ENCODE measurements at regions not wholly inside any gene's neighbourhood (a gene's known extent, or its start where the extent isn't known, plus 50 kb on each side); places are given as distances from the start of the nearest gene placed in this dataset.

DNA sequence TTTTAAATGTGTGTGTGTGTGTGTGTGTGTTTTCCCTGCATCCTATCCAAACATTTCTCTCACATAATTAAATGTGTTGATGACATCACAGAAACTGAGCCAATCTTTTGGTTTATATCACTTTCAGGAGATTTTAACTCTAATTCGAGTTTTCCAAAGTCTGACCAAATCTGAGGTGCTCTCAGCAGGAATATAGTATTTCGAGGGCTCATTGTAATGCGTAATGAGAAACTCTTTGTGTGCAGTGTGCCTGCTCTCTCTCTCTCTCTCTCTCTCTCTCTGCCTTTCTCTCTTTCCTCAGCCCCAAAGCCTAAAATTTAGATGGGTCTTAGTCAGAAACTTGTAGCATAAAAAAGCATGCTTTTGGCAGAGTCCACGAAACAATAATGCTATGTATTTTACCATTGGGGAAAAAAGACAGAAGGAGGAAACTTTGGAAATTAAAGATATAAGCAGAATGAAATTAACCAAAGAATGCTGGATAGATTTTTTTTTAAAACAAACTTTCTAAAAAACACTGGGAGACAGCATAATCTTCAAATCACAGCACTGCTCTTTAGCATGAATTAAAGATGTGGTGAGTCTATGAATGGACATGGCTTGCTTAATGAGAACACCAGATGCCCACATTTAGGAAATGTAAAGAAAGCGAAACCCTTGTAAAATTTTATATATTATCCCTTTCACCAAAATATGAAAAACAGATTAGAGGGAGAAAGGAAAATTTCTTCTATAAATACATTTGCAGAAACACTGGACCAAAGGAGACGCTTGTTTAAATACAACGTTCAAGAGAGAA is 206.8 kb upstream of the HABP2 start:
- Mint-ChIP-seq H3K27ac (no peak overlapping the region), H3K36me3 (ENCODE audit: low read depth) (no peaks in the 10 kb centered on the region), H3K9me3 (peaks cover 14% of the 10 kb centered on the region), H3K27me3 (ENCODE audit: low read depth, poor library complexity) (peaks cover 6% of the 10 kb centered on the region), H3K4me1 (peaks cover 38% of the 10 kb centered on the region), H3K4me3 (no peak overlapping the region)
- no peak for TF ChIP-seq CTCF (IDR thresholded peaks at IDR 0.05)
- DNase-seq: no peak

GRCh38 chr10:113347508-113347907 is 205.3 kb upstream of the HABP2 start:
- H3K4me1 Mint-ChIP-seq: peaks cover 42% of the 10 kb centered on the region
- H3K27ac Mint-ChIP-seq: peak overlapping the region; percentile 5
- H3K4me3 Mint-ChIP-seq: no peak overlapping the region
- H3K27me3 Mint-ChIP-seq (ENCODE audit: low read depth, poor library complexity): peaks cover 3% of the 10 kb centered on the region
- peaks cover 14% of the 10 kb centered on the region for H3K9me3 Mint-ChIP-seq
- no peak for DNase-seq
- H3K36me3 Mint-ChIP-seq (ENCODE audit: low read depth): no peaks in the 10 kb centered on the region
- no peak for TF ChIP-seq CTCF (IDR thresholded peaks at IDR 0.05)

DNA sequence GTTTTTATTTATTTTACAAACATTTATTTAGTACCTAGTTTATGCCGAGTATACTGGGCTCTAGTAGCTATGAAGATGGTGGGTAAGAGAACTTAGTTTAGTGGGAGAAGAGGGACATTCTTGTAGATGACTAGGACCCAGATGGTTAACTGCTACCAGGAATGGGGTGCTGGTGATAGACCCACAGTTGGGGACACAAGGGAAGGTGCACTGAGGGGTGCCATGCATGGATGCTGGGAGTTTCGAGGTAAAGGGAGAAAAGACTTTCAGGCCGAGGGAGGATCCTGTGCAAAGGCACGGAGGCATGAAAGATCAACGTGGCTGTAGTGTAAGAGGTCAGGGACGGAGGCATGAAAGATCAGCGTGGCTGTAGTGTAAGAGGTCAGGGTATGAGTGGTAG is 204.2 kb upstream of the HABP2 start:
- no peak overlapping the region for H3K4me3 Mint-ChIP-seq
- H3K36me3 Mint-ChIP-seq (ENCODE audit: low read depth): no peaks in the 10 kb centered on the region
- H3K9me3 Mint-ChIP-seq: peaks cover 10% of the 10 kb centered on the region
- TF ChIP-seq CTCF (IDR thresholded peaks at IDR 0.05): no peak
- H3K27me3 Mint-ChIP-seq (ENCODE audit: low read depth, poor library complexity): peaks cover 7% of the 10 kb centered on the region
- no peak overlapping the region for H3K27ac Mint-ChIP-seq
- H3K4me1 Mint-ChIP-seq: peaks cover 39% of the 10 kb centered on the region
- no peak for DNase-seq

DNA sequence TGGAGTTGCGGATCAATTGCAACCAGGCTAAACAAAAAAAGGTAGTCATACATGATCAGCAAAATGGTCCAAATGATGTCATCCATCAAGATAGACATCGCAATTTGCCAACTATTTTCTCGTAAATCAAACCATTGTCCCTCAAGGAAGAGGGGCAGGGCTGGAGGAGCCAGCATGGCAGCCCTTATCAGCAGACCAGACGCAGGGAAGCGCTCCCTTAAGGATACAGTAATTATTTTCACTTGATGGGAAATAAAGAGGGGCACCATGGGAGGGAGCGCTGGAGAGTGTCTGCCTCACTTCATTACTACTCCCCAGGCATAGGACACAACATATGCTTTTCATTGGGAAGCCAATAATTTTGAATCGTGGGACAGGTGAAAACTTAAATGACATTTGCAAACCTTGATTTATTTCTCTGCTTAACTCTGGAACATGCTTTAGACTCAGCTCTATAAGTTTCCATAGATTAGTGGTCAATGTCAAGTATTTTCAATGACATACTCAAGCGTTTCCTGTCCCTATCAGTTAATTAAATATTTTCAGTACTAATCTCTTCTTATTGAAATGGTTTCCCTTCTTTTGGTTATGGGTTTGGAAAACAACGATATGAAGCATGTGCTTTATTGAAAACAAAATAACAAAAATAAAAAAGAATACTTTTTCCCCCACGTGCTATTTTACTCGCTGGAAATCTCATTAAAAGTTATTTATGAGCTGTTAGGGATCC is 202.4 kb upstream of the HABP2 start:
- H3K27me3 Mint-ChIP-seq (ENCODE audit: low read depth, poor library complexity): peaks cover 17% of the 10 kb centered on the region
- no peak overlapping the region for H3K4me3 Mint-ChIP-seq
- H3K9me3 Mint-ChIP-seq: peaks cover 5% of the 10 kb centered on the region
- TF ChIP-seq CTCF (IDR thresholded peaks at IDR 0.05): no peak
- H3K27ac Mint-ChIP-seq: no peak overlapping the region
- DNase-seq: no peak
- peaks cover 41% of the 10 kb centered on the region for H3K4me1 Mint-ChIP-seq
- no peaks in the 10 kb centered on the region for H3K36me3 Mint-ChIP-seq (ENCODE audit: low read depth)

DNA sequence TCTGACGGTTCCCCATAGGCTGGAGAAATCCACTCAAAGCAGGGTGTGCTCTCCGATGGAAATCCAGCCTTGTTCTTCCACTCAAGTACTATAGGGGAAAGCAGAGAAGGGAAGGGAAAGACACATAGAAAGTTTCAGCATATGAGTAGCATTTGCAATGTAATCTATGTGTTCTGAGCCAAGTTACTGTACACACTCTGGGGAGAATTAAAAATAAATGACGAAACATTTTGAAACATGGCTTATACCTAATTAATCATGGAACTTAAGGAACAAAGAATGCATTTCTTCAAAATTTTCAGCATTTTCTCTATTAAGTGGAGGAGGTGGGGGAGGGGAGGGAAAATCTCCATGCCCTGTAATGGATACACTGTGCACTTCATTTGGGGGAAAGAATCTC is 198.1 kb upstream of the HABP2 start:
- Mint-ChIP-seq H3K4me3 (no peak overlapping the region), H3K9me3 (no peaks in the 10 kb centered on the region), H3K27ac (no peak overlapping the region), H3K36me3 (ENCODE audit: low read depth) (no peaks in the 10 kb centered on the region), H3K27me3 (ENCODE audit: low read depth, poor library complexity) (peaks cover 18% of the 10 kb centered on the region), H3K4me1 (peaks cover 55% of the 10 kb centered on the region)
- no peak for DNase-seq
- TF ChIP-seq CTCF (IDR thresholded peaks at IDR 0.05): no peak

Data from nephron progenitor cell (in vitro differentiated cells).